Stimulated activated CD8-positive, alpha-beta memory T cell treated with anti-CD3 and anti-CD28 coated beads, Interleukin-4, amount 100 ng/mL, for 4 hours (primary cell): ENCODE measurements at regions not wholly inside any gene's neighbourhood (a gene's known extent, or its start where the extent isn't known, plus 50 kb on each side); places are given as distances from the start of the nearest gene placed in this dataset.
"Not testable (repeated sequence)": the region's sequence is repeated elsewhere in the genome, so short reads cannot be mapped to it uniquely, and the experiment has no call there.

Source experiments
- DNase-seq, 2 donors: peaks; one replicate each; pipeline ENCODE4 v3.0.0-alpha.2; 2020; ENCODE audit warnings: low read depth in 2 of 2, low spot score in 1 of 2

GRCh38 chr18:8989017-8989416 lies 113.5 kb upstream of the NDUFV2 start:
- no peak for DNase-seq

GRCh38 chr18:8989855-8990254 lies 112.6 kb upstream of the NDUFV2 start:
- no peak for DNase-seq

- DNase-seq, result no peak
These were observed 112.0 kb upstream of the NDUFV2 start for GRCh38 chr18:8990276-8991031.

GRCh38 chr18:8991155-8991554 lies 111.3 kb upstream of the NDUFV2 start:
- no peak for DNase-seq

GRCh38 chr18:8992500-8992899 lies 110.0 kb upstream of the NDUFV2 start:
- DNase-seq, result not testable (repeated sequence)

- no peak for DNase-seq
These were observed 107.9 kb upstream of the NDUFV2 start for GRCh38 chr18:8994603-8995002.

GRCh38 chr18:8995096-8995495 lies 107.4 kb upstream of the NDUFV2 start:
- no peak for DNase-seq

GRCh38 chr18:8996771-8997432 lies 105.6 kb upstream of the NDUFV2 start:
- DNase-seq, result no peak

- no peak for DNase-seq
These were observed 104.9 kb upstream of the NDUFV2 start for GRCh38 chr18:8997634-8998033.

- DNase-seq, result no peak
These were observed 103.8 kb upstream of the NDUFV2 start for GRCh38 chr18:8998481-8999217.

GRCh38 chr18:8999872-9000271 lies 102.6 kb upstream of the NDUFV2 start:
- DNase-seq, result no peak

GRCh38 chr18:9000733-9001132 lies 101.8 kb upstream of the NDUFV2 start:
- no peak for DNase-seq

- DNase-seq, result no peak
These were observed 101.3 kb upstream of the NDUFV2 start for GRCh38 chr18:9001209-9001608.

- no peak for DNase-seq
These were observed 98.9 kb upstream of the NDUFV2 start for GRCh38 chr18:9003406-9004100.

- DNase-seq, result not testable (repeated sequence)
These were observed 98.2 kb upstream of the NDUFV2 start for GRCh38 chr18:9004308-9004707.

- not testable (repeated sequence) for DNase-seq
These were observed 94.8 kb upstream of the NDUFV2 start for GRCh38 chr18:9007700-9008099.

GRCh38 chr18:9008200-9008708 lies 94.2 kb upstream of the NDUFV2 start:
- no peak for DNase-seq

- DNase-seq, result no peak
These were observed 93.5 kb upstream of the NDUFV2 start for GRCh38 chr18:9008709-9009635.

GRCh38 chr18:9009703-9010488 lies 92.6 kb upstream of the NDUFV2 start:
- DNase-seq, result no peak
